Breast epithelium (tissue), 3 donors: ENCODE measurements at regions not wholly inside any gene's neighbourhood (a gene's known extent, or its start where the extent isn't known, plus 50 kb on each side); places are given as distances from the start of the nearest gene placed in this dataset.
"Not testable (repeated sequence)": the region's sequence is repeated elsewhere in the genome, so short reads cannot be mapped to it uniquely, and the experiment has no call there.

Experiments used
- POLR2A ChIP-seq: fragments of 450-650 bp; IDR thresholded peaks from one replicate; pipeline ENCODE4 v1.6.1; 2016; ENCODE audit warnings: antibody characterized with exemption, mild to moderate bottlenecking, moderate library complexity
- POLR2AphosphoS5 ChIP-seq, 3 donors: sonication (generic); formaldehyde crosslinking; IDR thresholded peaks; one replicate each; pipeline ENCODE4 v1.6.1; 2017; ENCODE audit warnings: antibody characterized with exemption in 3 of 3
- TF ChIP-seq, protein P1 (sequence below), 3 donors: fragments of 450-650 bp; IDR thresholded peaks; one replicate each; pipeline ENCODE4 v1.5.1; 2016 to 2017; ENCODE audit warnings: antibody characterized with exemption in 3 of 3, mild to moderate bottlenecking in 3 of 3, moderate library complexity in 3 of 3

DNA sequence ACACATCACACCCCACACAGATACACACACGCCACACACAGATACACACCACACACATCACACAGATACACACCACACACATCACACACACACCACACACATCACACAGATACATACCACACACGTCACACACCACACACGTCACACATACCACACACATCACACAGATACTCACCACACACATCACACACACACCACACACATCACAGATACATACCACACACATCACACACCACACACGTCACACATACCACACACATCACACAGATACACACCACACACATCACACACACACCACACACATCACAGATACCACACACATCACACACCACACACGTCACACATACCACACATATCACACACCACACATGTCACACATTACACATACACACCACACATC is 159.3 kb downstream of the NDUFA10 start:
- TF ChIP-seq POLR2A; POLR2AphosphoS5 (IDR thresholded peaks at IDR 0.05): not testable (repeated sequence)
- TF ChIP-seq, protein P1, sequence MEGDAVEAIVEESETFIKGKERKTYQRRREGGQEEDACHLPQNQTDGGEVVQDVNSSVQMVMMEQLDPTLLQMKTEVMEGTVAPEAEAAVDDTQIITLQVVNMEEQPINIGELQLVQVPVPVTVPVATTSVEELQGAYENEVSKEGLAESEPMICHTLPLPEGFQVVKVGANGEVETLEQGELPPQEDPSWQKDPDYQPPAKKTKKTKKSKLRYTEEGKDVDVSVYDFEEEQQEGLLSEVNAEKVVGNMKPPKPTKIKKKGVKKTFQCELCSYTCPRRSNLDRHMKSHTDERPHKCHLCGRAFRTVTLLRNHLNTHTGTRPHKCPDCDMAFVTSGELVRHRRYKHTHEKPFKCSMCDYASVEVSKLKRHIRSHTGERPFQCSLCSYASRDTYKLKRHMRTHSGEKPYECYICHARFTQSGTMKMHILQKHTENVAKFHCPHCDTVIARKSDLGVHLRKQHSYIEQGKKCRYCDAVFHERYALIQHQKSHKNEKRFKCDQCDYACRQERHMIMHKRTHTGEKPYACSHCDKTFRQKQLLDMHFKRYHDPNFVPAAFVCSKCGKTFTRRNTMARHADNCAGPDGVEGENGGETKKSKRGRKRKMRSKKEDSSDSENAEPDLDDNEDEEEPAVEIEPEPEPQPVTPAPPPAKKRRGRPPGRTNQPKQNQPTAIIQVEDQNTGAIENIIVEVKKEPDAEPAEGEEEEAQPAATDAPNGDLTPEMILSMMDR (IDR thresholded peaks at IDR 0.05): not testable (repeated sequence)
